ENCODE measurements at regions not wholly inside any gene's neighbourhood (a gene's known extent, or its start where the extent isn't known, plus 50 kb on each side); places are given as distances from the start of the nearest gene placed in this dataset.

- H4K91ac ChIP-seq (ENCODE audit: insufficient read length, low read depth, low read length): no peak overlapping the region
Observed at GRCh38 chr5:30499402-30499801, 694.1 kb upstream of the CDH6 start.

More at GRCh38 chr5:30499402-30499801, 694.1 kb upstream of the CDH6 start:
- H3K4me3 Mint-ChIP-seq: no peak overlapping the region
- Histone ChIP-seq H4K20me1 (ENCODE audit: control insufficient read depth, insufficient read depth, insufficient read length) (no peaks in the 10 kb centered on the region), H2BK120ac (ENCODE audit: low read depth, low read length, poor library complexity, severe bottlenecking) (no peak overlapping the region), H3K4ac (ENCODE audit: low read depth, low read length) (no peak overlapping the region), H3K56ac (ENCODE audit: insufficient read length, low read depth, low read length) (no peak overlapping the region), H2AFZ (ENCODE audit: low read length) (no peak overlapping the region), H3K9ac (ENCODE audit: extremely low read depth, insufficient read length, low read length) (no peak overlapping the region), H2BK12ac (ENCODE audit: insufficient read length, low read depth, low read length) (no peak overlapping the region), H3K79me1 (ENCODE audit: insufficient read depth, low read depth, low read length, poor library complexity, severe bottlenecking) (no peaks in the 10 kb centered on the region), H4K8ac (replicated peaks; ENCODE audit: insufficient read length, low read depth, low read length) (no peak overlapping the region), H3K27me3 (ENCODE audit: insufficient read depth, low read length) (no peaks in the 10 kb centered on the region), H3K23me2 (ENCODE audit: insufficient read length, low read depth, low read length, poor library complexity, severe bottlenecking) (no peaks in the 10 kb centered on the region), H3K79me2 (ENCODE audit: insufficient read depth, low read length) (no peaks in the 10 kb centered on the region), H3K4me1 (ENCODE audit: insufficient read depth, low read length) (no peaks in the 10 kb centered on the region), H3K27ac (ENCODE audit: insufficient read length, low read depth, low read length) (no peak overlapping the region), H3K4me2 (ENCODE audit: insufficient read depth, insufficient read length, low read length) (no peak overlapping the region), H2BK20ac (ENCODE audit: low read depth, low read length, poor library complexity, severe bottlenecking) (no peak overlapping the region), H3K14ac (ENCODE audit: insufficient read depth, low read length) (no peak overlapping the region), H2BK5ac (ENCODE audit: insufficient read length, low read length) (no peak overlapping the region), H4K5ac (ENCODE audit: insufficient read length, low read depth, low read length) (no peak overlapping the region), H3K23ac (ENCODE audit: insufficient read length, low read depth, low read length) (no peak overlapping the region), H3T11ph (ENCODE audit: low read length) (no peak overlapping the region), H2AK5ac (ENCODE audit: insufficient read length, low read length) (no peak overlapping the region), H3K9me3 (ENCODE audit: control insufficient read depth, low read depth, low read length) (no peaks in the 10 kb centered on the region), H2BK15ac (ENCODE audit: low read depth, low read length) (no peak overlapping the region), H3K18ac (ENCODE audit: insufficient read length, low read depth, low read length) (no peak overlapping the region)
- no peaks in the 10 kb centered on the region; the same call in 1 of the 2 replicates for H3K27me3 Mint-ChIP-seq (ENCODE audit: low read depth)
- H3K36me3 Mint-ChIP-seq (ENCODE audit: insufficient read depth in 1 of 3, low read depth in 3 of 3): peaks cover 0 to 6% (median 2%) of the 10 kb centered on the region in 3 experiments; a peak in 2 of 7 replicates
- WGBS (ENCODE audit: extremely low coverage, insufficient read length, low lambda C conversion rate): no CpG with 5 or more reads among the region's 4 CpGs
- no peak for TF ChIP-seq CTCF (conservative IDR thresholded peaks at IDR 0.05)
- no peak overlapping the region for H3K27ac Mint-ChIP-seq
- peaks cover 15 to 18% of the 10 kb centered on the region in 2 experiments for H3K4me1 Mint-ChIP-seq
- DNase-seq: no peak
- peaks cover 0 to 2% of the 10 kb centered on the region in 2 experiments; a peak in 2 of 5 replicates for H3K9me3 Mint-ChIP-seq

Data from H9 (cell line).